GM21576 (cell line): ENCODE measurements at regions not wholly inside any gene's neighbourhood (a gene's known extent, or its start where the extent isn't known, plus 50 kb on each side); places are given as distances from the start of the nearest gene placed in this dataset.

Experiments used
- ATAC-seq: cut with Tn5 transposase; IDR thresholded peaks from one replicate; pipeline ENCODE4 v1.9.1; 2021; ENCODE audit warnings: mild to moderate bottlenecking, moderate library complexity; ENCODE audit not compliant: unreplicated experiment

GRCh38 chr18:51801514-51801913, 538.5 kb upstream of the DCC start:
- no peak for ATAC-seq

DNA sequence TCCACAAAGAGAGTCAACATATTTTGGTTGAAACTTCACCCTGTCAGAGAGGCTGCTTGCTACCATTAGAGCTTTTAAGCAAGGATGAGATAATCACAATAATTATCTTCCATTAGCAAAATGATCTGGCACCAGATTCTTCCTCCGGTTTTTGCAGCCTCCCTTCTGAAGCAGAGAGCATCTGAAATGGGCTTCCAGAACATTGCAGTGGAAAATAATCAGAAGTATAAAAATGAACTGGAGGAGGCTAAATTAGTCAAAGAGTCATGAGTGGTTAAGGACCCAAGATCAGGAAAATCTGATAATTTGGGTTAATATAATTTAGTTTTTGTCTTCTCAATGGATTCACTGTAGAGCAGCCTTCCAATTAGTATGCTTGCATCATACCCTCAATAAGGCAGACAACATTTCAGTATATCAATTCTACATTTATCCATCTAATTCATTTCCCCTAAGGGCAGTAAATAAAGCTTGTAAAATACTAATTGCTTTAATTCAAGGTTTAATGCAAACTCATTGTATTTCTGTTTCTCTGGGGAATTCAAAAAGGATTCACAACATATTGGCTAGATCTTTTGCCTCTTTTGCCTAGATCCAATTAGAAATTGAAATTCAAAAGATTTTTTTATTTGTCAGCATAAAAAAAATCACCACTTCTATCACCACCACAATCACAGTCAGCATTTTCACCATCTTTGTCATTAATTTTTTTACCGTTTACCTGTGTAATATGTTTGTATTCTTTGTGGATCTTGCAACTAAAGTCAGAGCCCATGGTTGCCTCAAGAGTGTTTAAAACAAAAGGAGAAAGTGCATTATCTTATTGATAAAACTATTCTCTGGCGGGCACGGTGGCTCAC, 537.2 kb upstream of the DCC start:
- ATAC-seq = no peak

GRCh38 chr18:51807336-51807735, 532.7 kb upstream of the DCC start:
- ATAC-seq = no peak

- peak; percentile 61 for ATAC-seq
Observed at GRCh38 chr18:51811883-51812282, 528.1 kb upstream of the DCC start.

- ATAC-seq = no peak
Observed at GRCh38 chr18:51813740-51814139, 526.3 kb upstream of the DCC start.

DNA sequence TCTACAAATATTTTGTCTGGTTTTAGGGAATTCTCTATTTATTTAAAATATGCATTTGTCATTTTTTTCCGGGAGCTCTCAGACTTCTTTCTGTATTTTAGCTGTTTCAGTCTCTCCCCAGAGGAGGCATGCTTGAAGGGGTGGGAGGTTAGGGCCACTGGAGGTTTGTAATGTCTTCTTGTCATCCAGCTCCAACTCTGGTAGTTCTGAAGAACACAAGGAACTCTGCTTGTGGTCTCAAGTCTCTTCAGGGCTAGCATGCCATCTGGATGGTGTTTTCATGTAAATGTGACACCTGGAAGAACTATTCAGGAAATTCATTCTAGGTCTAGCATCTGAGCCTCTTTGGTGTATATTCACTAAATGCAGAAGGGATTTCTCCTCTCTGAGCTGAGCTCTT, 518.4 kb upstream of the DCC start:
- ATAC-seq = no peak

- ATAC-seq = no peak
Observed at GRCh38 chr18:51824746-51825145, 515.3 kb upstream of the DCC start.

DNA sequence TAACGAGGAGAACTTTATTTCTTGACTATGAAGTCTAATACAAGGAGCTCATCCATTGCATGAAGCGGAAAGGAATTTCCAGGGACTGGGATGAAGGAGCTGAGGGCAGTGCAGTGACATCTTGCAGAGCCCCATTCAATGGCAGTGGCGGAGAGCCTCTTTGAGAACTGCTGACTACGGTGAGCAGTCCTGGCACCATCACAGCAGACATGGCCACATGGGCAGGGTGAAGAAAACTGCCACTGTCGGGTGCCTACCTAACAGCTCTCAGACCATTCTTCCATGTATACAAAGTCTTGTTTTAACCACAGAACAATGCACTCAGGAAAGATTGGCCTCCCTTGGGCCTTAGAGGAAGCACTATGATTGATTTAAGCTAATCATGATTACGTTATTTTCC, 506.1 kb upstream of the DCC start:
- no peak for ATAC-seq

- ATAC-seq = no peak
Observed at GRCh38 chr18:51848702-51849101, 491.3 kb upstream of the DCC start.

DNA sequence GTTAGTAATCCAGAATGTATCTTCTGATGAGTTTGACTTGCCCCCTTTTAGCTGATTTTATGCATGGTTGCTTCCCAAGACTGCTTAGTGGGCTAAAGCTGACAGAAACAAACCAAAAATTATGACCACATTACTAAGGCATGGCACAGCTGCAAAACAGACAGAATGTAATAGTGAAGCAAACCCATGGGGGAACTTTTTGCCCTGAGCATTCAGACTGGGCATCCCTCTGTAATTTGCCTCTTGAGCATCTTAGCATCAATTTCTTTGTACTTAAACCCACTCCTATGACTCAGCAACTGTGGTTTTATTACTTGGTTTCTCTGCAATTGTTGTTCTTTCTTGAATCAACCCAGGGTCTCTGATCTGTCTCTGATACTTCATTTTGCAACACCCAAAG, 487.3 kb upstream of the DCC start:
- ATAC-seq = no peak

- ATAC-seq = no peak
Observed at GRCh38 chr18:51857989-51858388, 482.0 kb upstream of the DCC start.

DNA sequence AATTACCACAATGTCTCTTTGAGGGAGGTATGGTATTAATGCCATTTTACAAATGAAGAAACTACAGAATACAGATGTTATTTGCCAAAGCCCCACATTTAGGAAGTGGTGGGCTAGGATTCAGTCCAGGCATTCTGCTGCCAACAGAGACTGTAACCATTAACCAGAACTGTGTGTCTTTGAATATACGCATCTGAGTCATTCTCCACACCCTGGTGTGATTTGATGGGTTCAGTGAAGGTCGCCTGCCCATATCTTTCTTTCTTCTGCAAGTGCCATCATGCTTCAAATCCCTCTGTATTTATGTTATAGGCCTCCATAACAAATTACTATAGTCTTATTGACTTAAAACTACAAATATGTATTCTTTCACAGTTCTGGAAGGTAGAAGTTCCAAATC, 479.0 kb upstream of the DCC start:
- no peak for ATAC-seq

- no peak for ATAC-seq
Observed at GRCh38 chr18:51862051-51862715, 477.8 kb upstream of the DCC start.

GRCh38 chr18:51864219-51864965, 475.6 kb upstream of the DCC start:
- ATAC-seq = no peak

DNA sequence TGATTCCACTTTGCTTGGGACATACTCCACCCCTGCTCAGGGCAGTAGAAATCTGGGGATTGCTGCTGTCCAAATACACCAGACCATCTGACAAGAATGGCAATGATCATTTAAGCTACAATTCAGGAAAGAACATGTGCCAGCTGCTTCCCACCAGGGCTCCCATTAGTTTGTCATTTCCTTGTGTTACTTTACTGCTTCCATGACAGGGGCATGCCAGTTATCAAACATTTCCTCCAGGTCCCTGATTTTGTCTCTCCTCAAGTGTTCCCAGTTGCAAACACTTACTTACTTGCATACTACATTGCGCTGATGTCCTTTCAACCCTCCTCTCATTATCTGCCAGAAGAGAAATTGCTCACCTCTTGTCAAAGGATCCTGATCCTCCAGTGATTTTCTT, 474.5 kb upstream of the DCC start:
- ATAC-seq = no peak

GRCh38 chr18:51867767-51868166, 472.2 kb upstream of the DCC start:
- ATAC-seq = no peak

DNA sequence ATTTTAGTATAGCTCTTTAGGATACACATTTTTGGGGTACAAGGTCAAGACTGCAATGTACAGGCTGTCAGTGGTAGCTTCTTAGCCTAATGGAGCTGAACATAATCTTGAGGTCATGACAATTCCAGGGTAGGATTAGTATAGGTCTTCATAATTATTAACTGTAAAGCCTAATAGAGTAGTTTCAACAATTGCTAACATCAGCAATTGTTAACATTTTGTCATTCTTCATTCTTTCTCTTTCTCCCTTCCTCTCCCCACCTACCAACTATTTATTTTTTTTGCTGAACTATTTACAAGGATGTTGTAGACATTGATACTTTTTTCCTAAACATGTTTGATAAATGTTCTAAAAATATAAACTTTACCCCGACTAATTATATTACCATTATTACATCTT, 461.3 kb upstream of the DCC start:
- no peak for ATAC-seq

DNA sequence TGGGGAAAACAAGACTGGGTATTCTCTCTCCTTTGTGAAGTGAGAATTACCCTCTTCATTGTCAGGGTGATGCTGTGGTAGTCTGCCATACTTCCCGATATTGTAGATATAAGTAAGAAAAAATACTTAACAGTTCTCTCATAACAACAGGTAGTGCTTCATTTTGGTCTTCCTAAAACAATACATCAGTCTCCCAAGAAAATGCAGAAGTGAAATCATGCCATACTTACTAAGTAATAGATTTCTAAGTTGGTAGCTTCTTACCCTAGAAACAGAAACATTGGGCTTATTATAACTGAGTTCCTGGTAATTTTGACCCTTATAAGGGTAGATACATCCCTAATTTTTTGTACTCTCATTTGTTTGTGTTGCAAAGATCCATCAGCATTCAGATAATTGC, 460.7 kb upstream of the DCC start:
- no peak for ATAC-seq

GRCh38 chr18:51881394-51881793, 458.6 kb upstream of the DCC start:
- ATAC-seq = no peak

GRCh38 chr18:51884039-51884438, 456.0 kb upstream of the DCC start:
- ATAC-seq = no peak

DNA sequence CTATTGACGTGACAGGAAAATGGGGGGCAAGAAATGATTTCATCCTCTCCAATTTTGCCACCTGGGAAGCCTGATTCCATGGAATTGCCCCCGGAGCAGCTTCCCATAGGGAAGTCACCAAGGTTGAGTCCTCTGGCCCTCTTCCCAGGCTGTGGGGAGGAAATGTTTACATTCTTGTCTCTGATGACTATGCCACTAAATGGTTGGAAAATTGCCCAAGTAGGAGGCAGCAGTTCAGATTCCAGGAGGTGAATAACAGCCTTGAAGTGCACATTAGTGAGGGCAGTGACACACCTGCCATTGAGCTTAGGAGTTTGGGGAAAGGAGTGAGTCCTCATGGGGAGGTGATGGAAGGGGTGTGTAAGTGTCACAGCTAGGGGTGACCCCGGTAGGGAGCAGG, 449.2 kb upstream of the DCC start:
- ATAC-seq = no peak

DNA sequence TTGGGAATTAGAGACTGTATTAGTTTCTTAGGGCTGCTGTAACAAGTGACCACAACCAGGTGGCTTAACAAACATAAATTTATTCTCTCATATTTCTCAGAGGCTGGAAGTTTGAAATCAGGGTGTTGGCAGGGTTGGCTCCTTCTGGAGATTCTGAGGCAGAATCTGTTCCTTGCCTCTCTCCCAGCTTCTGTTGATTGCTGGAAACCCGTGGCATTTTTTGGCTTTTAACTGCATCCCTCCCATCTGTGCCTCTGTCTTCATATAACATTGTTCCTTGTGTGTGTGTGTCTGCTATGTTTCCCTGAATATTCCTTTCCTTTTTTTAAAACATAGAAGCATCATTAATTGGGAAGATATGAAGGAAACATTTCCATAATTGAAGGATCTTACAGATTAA, 448.1 kb upstream of the DCC start:
- ATAC-seq = no peak
